ENCODE measurements at regions not wholly inside any gene's neighbourhood (a gene's known extent, or its start where the extent isn't known, plus 50 kb on each side); places are given as distances from the start of the nearest gene placed in this dataset.
"Not testable (repeated sequence)": the region's sequence is repeated elsewhere in the genome, so short reads cannot be mapped to it uniquely, and the experiment has no call there.

GRCh38 chr16:32002496-32002895 is 128.9 kb downstream of the ZNF267 start:
- H3K27ac ChIP-seq (ENCODE audit: control insufficient read depth, insufficient read depth, low read length); DNase-seq (ENCODE audit: low read depth, low spot score); H3K79me2 ChIP-seq (ENCODE audit: control insufficient read depth, insufficient read depth, low read length); H3K4me2 ChIP-seq (ENCODE audit: control insufficient read depth, extremely low read depth, insufficient read depth, low read depth, low read length); H3K9me3 ChIP-seq (ENCODE audit: control insufficient read depth, low read depth, low read length); H2AFZ ChIP-seq (ENCODE audit: control insufficient read depth, low read length); H3K9ac ChIP-seq (ENCODE audit: control insufficient read depth, extremely low read depth, insufficient read depth, low read length); H3K27me3 ChIP-seq (ENCODE audit: control insufficient read depth, extremely low read depth, insufficient read depth, low read length); dilution Hi-C loops (cut with MboI; ENCODE audit: extremely low pct_ligation_motif_present, low sequenced_read_pairs); H4K20me1 ChIP-seq (ENCODE audit: control insufficient read depth, extremely low read depth, insufficient read depth, low read length); H3K4me1 ChIP-seq (ENCODE audit: control insufficient read depth, extremely low read depth, insufficient read depth, low read length); H3K9me1 ChIP-seq (ENCODE audit: control insufficient read depth, extremely low read depth, insufficient read depth, low read length); H3K36me3 ChIP-seq (ENCODE audit: control insufficient read depth in 2 of 2, extremely low read depth in 1 of 2, insufficient read depth in 2 of 2, low read length in 2 of 2); H3K4me3 ChIP-seq (ENCODE audit: control insufficient read depth in 2 of 3, extremely low read depth in 1 of 3, insufficient read depth in 2 of 3, low read depth in 1 of 3, low read length in 3 of 3); FAIRE-seq: not testable (repeated sequence)

- H3K9ac ChIP-seq (ENCODE audit: control insufficient read depth, extremely low read depth, insufficient read depth, low read length); DNase-seq (ENCODE audit: low read depth, low spot score); H3K4me1 ChIP-seq (ENCODE audit: control insufficient read depth, extremely low read depth, insufficient read depth, low read length); H4K20me1 ChIP-seq (ENCODE audit: control insufficient read depth, extremely low read depth, insufficient read depth, low read length); dilution Hi-C loops (cut with MboI; ENCODE audit: extremely low pct_ligation_motif_present, low sequenced_read_pairs); H3K27ac ChIP-seq (ENCODE audit: control insufficient read depth, insufficient read depth, low read length); FAIRE-seq; H3K36me3 ChIP-seq (ENCODE audit: control insufficient read depth in 2 of 2, extremely low read depth in 1 of 2, insufficient read depth in 2 of 2, low read length in 2 of 2); H3K79me2 ChIP-seq (ENCODE audit: control insufficient read depth, insufficient read depth, low read length); H3K4me2 ChIP-seq (ENCODE audit: control insufficient read depth, extremely low read depth, insufficient read depth, low read depth, low read length); H3K9me3 ChIP-seq (ENCODE audit: control insufficient read depth, low read depth, low read length); H3K27me3 ChIP-seq (ENCODE audit: control insufficient read depth, extremely low read depth, insufficient read depth, low read length); H3K9me1 ChIP-seq (ENCODE audit: control insufficient read depth, extremely low read depth, insufficient read depth, low read length); H2AFZ ChIP-seq (ENCODE audit: control insufficient read depth, low read length); H3K4me3 ChIP-seq (ENCODE audit: control insufficient read depth in 2 of 3, extremely low read depth in 1 of 3, insufficient read depth in 2 of 3, low read depth in 1 of 3, low read length in 3 of 3): not testable (repeated sequence)
Measured at GRCh38 chr16:32003819-32004218, 130.2 kb downstream of the ZNF267 start.

- H3K27ac ChIP-seq (ENCODE audit: control insufficient read depth, insufficient read depth, low read length); H4K20me1 ChIP-seq (ENCODE audit: control insufficient read depth, extremely low read depth, insufficient read depth, low read length); H3K27me3 ChIP-seq (ENCODE audit: control insufficient read depth, extremely low read depth, insufficient read depth, low read length); H2AFZ ChIP-seq (ENCODE audit: control insufficient read depth, low read length); DNase-seq (ENCODE audit: low read depth, low spot score); H3K9me3 ChIP-seq (ENCODE audit: control insufficient read depth, low read depth, low read length); dilution Hi-C loops (cut with MboI; ENCODE audit: extremely low pct_ligation_motif_present, low sequenced_read_pairs); H3K4me2 ChIP-seq (ENCODE audit: control insufficient read depth, extremely low read depth, insufficient read depth, low read depth, low read length); H3K79me2 ChIP-seq (ENCODE audit: control insufficient read depth, insufficient read depth, low read length); H3K4me1 ChIP-seq (ENCODE audit: control insufficient read depth, extremely low read depth, insufficient read depth, low read length); H3K4me3 ChIP-seq (ENCODE audit: control insufficient read depth in 2 of 3, extremely low read depth in 1 of 3, insufficient read depth in 2 of 3, low read depth in 1 of 3, low read length in 3 of 3); H3K9me1 ChIP-seq (ENCODE audit: control insufficient read depth, extremely low read depth, insufficient read depth, low read length); H3K9ac ChIP-seq (ENCODE audit: control insufficient read depth, extremely low read depth, insufficient read depth, low read length); H3K36me3 ChIP-seq (ENCODE audit: control insufficient read depth in 2 of 2, extremely low read depth in 1 of 2, insufficient read depth in 2 of 2, low read length in 2 of 2); FAIRE-seq: not testable (repeated sequence)
Measured at GRCh38 chr16:32038783-32039496, 165.3 kb downstream of the ZNF267 start.

- H3K9me1 ChIP-seq (ENCODE audit: control insufficient read depth, extremely low read depth, insufficient read depth, low read length); DNase-seq (ENCODE audit: low read depth, low spot score); H3K9me3 ChIP-seq (ENCODE audit: control insufficient read depth, low read depth, low read length); FAIRE-seq; H3K27ac ChIP-seq (ENCODE audit: control insufficient read depth, insufficient read depth, low read length); H3K4me2 ChIP-seq (ENCODE audit: control insufficient read depth, extremely low read depth, insufficient read depth, low read depth, low read length); H3K79me2 ChIP-seq (ENCODE audit: control insufficient read depth, insufficient read depth, low read length); H2AFZ ChIP-seq (ENCODE audit: control insufficient read depth, low read length); H4K20me1 ChIP-seq (ENCODE audit: control insufficient read depth, extremely low read depth, insufficient read depth, low read length); dilution Hi-C loops (cut with MboI; ENCODE audit: extremely low pct_ligation_motif_present, low sequenced_read_pairs); H3K4me1 ChIP-seq (ENCODE audit: control insufficient read depth, extremely low read depth, insufficient read depth, low read length); H3K27me3 ChIP-seq (ENCODE audit: control insufficient read depth, extremely low read depth, insufficient read depth, low read length); H3K9ac ChIP-seq (ENCODE audit: control insufficient read depth, extremely low read depth, insufficient read depth, low read length); H3K36me3 ChIP-seq (ENCODE audit: control insufficient read depth in 2 of 2, extremely low read depth in 1 of 2, insufficient read depth in 2 of 2, low read length in 2 of 2); H3K4me3 ChIP-seq (ENCODE audit: control insufficient read depth in 2 of 3, extremely low read depth in 1 of 3, insufficient read depth in 2 of 3, low read depth in 1 of 3, low read length in 3 of 3): not testable (repeated sequence)
Measured at GRCh38 chr16:32039919-32040318, 166.3 kb downstream of the ZNF267 start.

GRCh38 chr16:32066016-32066651 is 187.0 kb upstream of the TP53TG3D start:
- H3K9me1 ChIP-seq (ENCODE audit: control insufficient read depth, extremely low read depth, insufficient read depth, low read length); H3K4me1 ChIP-seq (ENCODE audit: control insufficient read depth, extremely low read depth, insufficient read depth, low read length); H3K9ac ChIP-seq (ENCODE audit: control insufficient read depth, extremely low read depth, insufficient read depth, low read length); H3K36me3 ChIP-seq (ENCODE audit: control insufficient read depth in 2 of 2, extremely low read depth in 1 of 2, insufficient read depth in 2 of 2, low read length in 2 of 2); dilution Hi-C loops (cut with MboI; ENCODE audit: extremely low pct_ligation_motif_present, low sequenced_read_pairs); DNase-seq (ENCODE audit: low read depth, low spot score); H3K27me3 ChIP-seq (ENCODE audit: control insufficient read depth, extremely low read depth, insufficient read depth, low read length); H2AFZ ChIP-seq (ENCODE audit: control insufficient read depth, low read length); H3K4me3 ChIP-seq (ENCODE audit: control insufficient read depth in 2 of 3, extremely low read depth in 1 of 3, insufficient read depth in 2 of 3, low read depth in 1 of 3, low read length in 3 of 3); H3K4me2 ChIP-seq (ENCODE audit: control insufficient read depth, extremely low read depth, insufficient read depth, low read depth, low read length); H4K20me1 ChIP-seq (ENCODE audit: control insufficient read depth, extremely low read depth, insufficient read depth, low read length); H3K9me3 ChIP-seq (ENCODE audit: control insufficient read depth, low read depth, low read length); H3K27ac ChIP-seq (ENCODE audit: control insufficient read depth, insufficient read depth, low read length); FAIRE-seq; H3K79me2 ChIP-seq (ENCODE audit: control insufficient read depth, insufficient read depth, low read length): not testable (repeated sequence)

All from keratinocyte (primary cell).